Activated B cell treated with CpG ODN at 0.5 μM for 24 hours (primary cell): ENCODE measurements at regions not wholly inside any gene's neighbourhood (a gene's known extent, or its start where the extent isn't known, plus 50 kb on each side); places are given as distances from the start of the nearest gene placed in this dataset.

Experiments used
- ATAC-seq: fragments of 200-7000 bp; cut with Tn5 transposase; one replicate; pipeline ENCODE4 v1.10.0; 2021; ENCODE audit warnings: low read depth, mild to moderate bottlenecking, moderate library complexity
- CTCF ChIA-PET: fragments of 350-600 bp; sonication (Branson Sonifier 250); formaldehyde crosslinking; loops from one replicate; lab custom pipeline; 2021; ENCODE audit warnings: antibody characterized with exemption; lab: Charles Lee
- POLR2A ChIA-PET: fragments of 350-600 bp; sonication (Branson Sonifier 250); formaldehyde crosslinking; loops from one replicate; lab custom pipeline; 2021; ENCODE audit warnings: antibody characterized with exemption; lab: Charles Lee
- DNase-seq: peaks from one replicate; pipeline ENCODE4 v3.0.0; 2022
- H3K27ac Mint-ChIP-seq: one replicate; pipeline ENCODE4 v1.8.0; 2020; ENCODE audit warnings: mixed read lengths
- H3K27me3 Mint-ChIP-seq: one replicate; pipeline ENCODE4 v1.8.0; 2021; ENCODE audit warnings: mixed read lengths
- H3K36me3 Mint-ChIP-seq: one replicate; pipeline ENCODE4 v1.8.0; 2021; ENCODE audit warnings: low read depth, mixed read lengths
- H3K4me1 Mint-ChIP-seq: one replicate; pipeline ENCODE4 v1.8.0; 2021; ENCODE audit warnings: mixed read lengths
- H3K4me3 Mint-ChIP-seq: one replicate; pipeline ENCODE4 v1.8.0; 2020; ENCODE audit warnings: mild to moderate bottlenecking, mixed read lengths
- H3K9me3 Mint-ChIP-seq: one replicate; pipeline ENCODE4 v1.8.0; 2020; ENCODE audit warnings: mixed read lengths
- intact Hi-C: fragments of 100-400 bp; cut with micrococcal nuclease; formaldehyde crosslinking; loops from one replicate; pipeline ENCODE4 v1.15.1; 2024
- TF ChIP-seq, protein P1 (sequence below): fragments of 200-600 bp; IDR thresholded peaks from one replicate; pipeline ENCODE4 v1.8.0; 2022; ENCODE audit warnings: antibody characterized with exemption, mild to moderate bottlenecking

DNA sequence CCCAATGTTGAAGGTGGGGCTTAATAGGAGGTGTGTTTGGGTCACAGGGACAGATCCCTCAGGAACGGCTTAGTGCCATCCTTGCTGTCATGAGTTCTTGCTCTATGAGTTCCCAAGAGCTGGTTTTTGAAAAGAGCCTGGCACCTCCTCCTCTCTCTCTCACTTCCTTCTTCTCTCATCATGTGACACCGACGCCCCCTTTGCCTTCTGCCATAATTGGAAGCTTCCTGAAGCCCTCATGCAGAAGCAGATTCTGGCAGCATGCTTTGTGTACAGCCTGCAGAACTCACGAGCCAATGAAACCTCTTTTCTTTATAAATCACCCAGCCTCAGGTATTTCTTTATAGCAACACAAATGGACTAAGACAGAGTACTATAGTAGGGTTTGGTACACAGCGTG, 100.4 kb upstream of the SH3BP4 start:
- no peak overlapping the region for H3K27ac Mint-ChIP-seq
- intact Hi-C loops, result no loop called here
- ATAC-seq, result no peak
- TF ChIP-seq, protein P1, sequence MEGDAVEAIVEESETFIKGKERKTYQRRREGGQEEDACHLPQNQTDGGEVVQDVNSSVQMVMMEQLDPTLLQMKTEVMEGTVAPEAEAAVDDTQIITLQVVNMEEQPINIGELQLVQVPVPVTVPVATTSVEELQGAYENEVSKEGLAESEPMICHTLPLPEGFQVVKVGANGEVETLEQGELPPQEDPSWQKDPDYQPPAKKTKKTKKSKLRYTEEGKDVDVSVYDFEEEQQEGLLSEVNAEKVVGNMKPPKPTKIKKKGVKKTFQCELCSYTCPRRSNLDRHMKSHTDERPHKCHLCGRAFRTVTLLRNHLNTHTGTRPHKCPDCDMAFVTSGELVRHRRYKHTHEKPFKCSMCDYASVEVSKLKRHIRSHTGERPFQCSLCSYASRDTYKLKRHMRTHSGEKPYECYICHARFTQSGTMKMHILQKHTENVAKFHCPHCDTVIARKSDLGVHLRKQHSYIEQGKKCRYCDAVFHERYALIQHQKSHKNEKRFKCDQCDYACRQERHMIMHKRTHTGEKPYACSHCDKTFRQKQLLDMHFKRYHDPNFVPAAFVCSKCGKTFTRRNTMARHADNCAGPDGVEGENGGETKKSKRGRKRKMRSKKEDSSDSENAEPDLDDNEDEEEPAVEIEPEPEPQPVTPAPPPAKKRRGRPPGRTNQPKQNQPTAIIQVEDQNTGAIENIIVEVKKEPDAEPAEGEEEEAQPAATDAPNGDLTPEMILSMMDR, result no peak
- peaks cover 2% of the 10 kb centered on the region for H3K4me1 Mint-ChIP-seq
- peaks cover 9% of the 10 kb centered on the region for H3K27me3 Mint-ChIP-seq
- ChIA-PET CTCF (no interaction called here), POLR2A (no interaction called here)
- DNase-seq, result no peak
- peaks cover 2% of the 10 kb centered on the region for H3K9me3 Mint-ChIP-seq
- H3K4me3 Mint-ChIP-seq, result no peak overlapping the region
- no peaks in the 10 kb centered on the region for H3K36me3 Mint-ChIP-seq

DNA sequence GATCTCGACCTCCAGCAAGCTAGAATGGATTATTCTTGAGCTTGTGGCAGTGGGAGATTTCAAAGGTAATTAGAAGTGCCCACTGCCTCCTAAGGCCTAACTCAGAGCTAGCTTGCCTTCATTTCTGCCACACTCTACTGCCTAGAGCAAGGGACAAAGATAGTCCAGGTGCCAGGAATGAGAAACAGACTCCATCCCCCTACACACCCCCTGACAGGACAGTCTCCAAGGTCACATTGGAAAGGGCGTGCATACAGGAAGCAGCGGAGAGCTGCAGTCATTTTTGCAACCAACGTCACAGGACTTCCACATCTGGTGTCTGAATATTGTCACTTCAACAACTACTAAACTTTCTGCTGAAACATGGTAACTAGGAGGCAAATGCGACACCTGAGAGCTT, 101.0 kb upstream of the SH3BP4 start:
- Mint-ChIP-seq H3K27me3 (peaks cover 9% of the 10 kb centered on the region), H3K9me3 (peaks cover 2% of the 10 kb centered on the region), H3K4me1 (peaks cover 2% of the 10 kb centered on the region), H3K4me3 (no peak overlapping the region), H3K27ac (no peak overlapping the region), H3K36me3 (no peaks in the 10 kb centered on the region)
- DNase-seq (no peak), ATAC-seq (no peak)
- TF ChIP-seq, protein P1, result no peak
- ChIA-PET POLR2A (no interaction called here), CTCF (no interaction called here)
- intact Hi-C loops, result no loop called here

DNA sequence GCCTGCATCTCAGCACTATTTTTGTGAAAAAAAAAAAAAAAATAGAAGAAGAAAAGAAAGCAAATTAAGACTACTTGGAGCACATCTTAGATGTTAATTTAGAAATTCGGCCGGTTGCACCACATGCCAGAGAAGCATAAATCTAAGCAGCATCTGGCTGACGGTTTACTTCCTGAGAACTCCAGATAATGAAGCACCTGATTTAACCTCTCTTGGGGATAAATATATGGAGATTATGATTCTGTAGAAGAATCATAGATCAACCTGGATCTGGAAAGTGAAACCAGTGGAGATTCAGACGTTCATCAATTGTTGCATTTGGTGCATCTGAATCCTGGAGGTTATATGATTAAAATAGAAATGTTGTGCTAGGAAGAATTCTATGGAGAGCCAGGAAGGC, 102.1 kb upstream of the SH3BP4 start:
- Mint-ChIP-seq H3K36me3 (no peaks in the 10 kb centered on the region), H3K27ac (no peak overlapping the region), H3K9me3 (peaks cover 2% of the 10 kb centered on the region), H3K4me1 (peaks cover 2% of the 10 kb centered on the region), H3K27me3 (peaks cover 7% of the 10 kb centered on the region), H3K4me3 (no peak overlapping the region)
- ATAC-seq (no peak), DNase-seq (no peak)
- TF ChIP-seq, protein P1, result no peak
- intact Hi-C loops, result no loop called here
- POLR2A ChIA-PET, result no interaction called here
- CTCF ChIA-PET, result no interaction called here

- CTCF ChIA-PET, result no interaction called here
- TF ChIP-seq, protein P1, result no peak
- DNase-seq (no peak), ATAC-seq (no peak)
- Mint-ChIP-seq H3K27ac (no peak overlapping the region), H3K27me3 (peaks cover 5% of the 10 kb centered on the region), H3K9me3 (peaks cover 2% of the 10 kb centered on the region), H3K4me3 (no peak overlapping the region), H3K4me1 (peaks cover 2% of the 10 kb centered on the region), H3K36me3 (no peaks in the 10 kb centered on the region)
- POLR2A ChIA-PET, result no interaction called here
- intact Hi-C loops, result no loop called here
Measured at GRCh38 chr2:234848578-234848977, 103.2 kb upstream of the SH3BP4 start.

GRCh38 chr2:234847639-234848038, 104.2 kb upstream of the SH3BP4 start:
- intact Hi-C loops, result no loop called here
- TF ChIP-seq, protein P1, result no peak
- ATAC-seq (no peak), DNase-seq (no peak)
- no peak overlapping the region for H3K27ac Mint-ChIP-seq
- peaks cover 5% of the 10 kb centered on the region for H3K27me3 Mint-ChIP-seq
- no peak overlapping the region for H3K4me3 Mint-ChIP-seq
- ChIA-PET POLR2A (no interaction called here), CTCF (no interaction called here)
- peaks cover 2% of the 10 kb centered on the region for H3K9me3 Mint-ChIP-seq
- H3K36me3 Mint-ChIP-seq, result no peaks in the 10 kb centered on the region
- peaks cover 2% of the 10 kb centered on the region for H3K4me1 Mint-ChIP-seq
